Dendritic cell treated with granulocyte-macrophage colony-stimulating factor and Interleukin-4, amounts not matched to agents 40 ng/mL and 50 ng/mL, for 4 days (primary cell): ENCODE measurements at regions not wholly inside any gene's neighbourhood (a gene's known extent, or its start where the extent isn't known, plus 50 kb on each side); places are given as distances from the start of the nearest gene placed in this dataset.
"Not testable (repeated sequence)": the region's sequence is repeated elsewhere in the genome, so short reads cannot be mapped to it uniquely, and the experiment has no call there.

ENCODE experiments used
- H3K27ac Mint-ChIP-seq: one replicate; pipeline ENCODE4 v1.8.0; 2022; ENCODE audit warnings: mild to moderate bottlenecking, mixed read lengths
- H3K27me3 Mint-ChIP-seq: one replicate; pipeline ENCODE4 v1.8.0; 2022; ENCODE audit warnings: mild to moderate bottlenecking, mixed read lengths
- H3K36me3 Mint-ChIP-seq: one replicate; pipeline ENCODE4 v1.8.0; 2022; ENCODE audit warnings: low read depth, mixed read lengths
- H3K4me1 Mint-ChIP-seq: one replicate; pipeline ENCODE4 v1.8.0; 2022; ENCODE audit warnings: low read depth, mixed read lengths
- H3K4me3 Mint-ChIP-seq: one replicate; pipeline ENCODE4 v1.8.0; 2022; ENCODE audit warnings: mild to moderate bottlenecking, moderate library complexity, mixed read lengths
- H3K9me3 Mint-ChIP-seq: one replicate; pipeline ENCODE4 v1.8.0; 2022; ENCODE audit warnings: mixed read lengths
- intact Hi-C: fragments of 100-400 bp; cut with micrococcal nuclease; formaldehyde crosslinking; loops from one replicate; pipeline ENCODE4 v1.15.0; 2022

GRCh38 chr22:11017108-11017507 is 4510.9 kb upstream of the OR11H1 start:
- H3K27ac Mint-ChIP-seq, H3K4me1 Mint-ChIP-seq, H3K36me3 Mint-ChIP-seq, H3K27me3 Mint-ChIP-seq, intact Hi-C loops, H3K9me3 Mint-ChIP-seq, H3K4me3 Mint-ChIP-seq: not testable (repeated sequence)

- H3K36me3 Mint-ChIP-seq, H3K4me3 Mint-ChIP-seq, H3K27me3 Mint-ChIP-seq, H3K27ac Mint-ChIP-seq, intact Hi-C loops, H3K4me1 Mint-ChIP-seq: not testable (repeated sequence)
- peaks cover 25% of the 10 kb centered on the region for H3K9me3 Mint-ChIP-seq
These were observed 4507.5 kb upstream of the OR11H1 start for GRCh38 chr22:11020522-11020921.

- H3K27me3 Mint-ChIP-seq, H3K27ac Mint-ChIP-seq, H3K36me3 Mint-ChIP-seq, H3K4me3 Mint-ChIP-seq, H3K4me1 Mint-ChIP-seq, intact Hi-C loops: not testable (repeated sequence)
- H3K9me3 Mint-ChIP-seq, result peaks cover 68% of the 10 kb centered on the region
These were observed 4501.5 kb upstream of the OR11H1 start for GRCh38 chr22:11026541-11026940.

- H3K9me3 Mint-ChIP-seq, result peaks cover 73% of the 10 kb centered on the region
- H3K4me1 Mint-ChIP-seq, H3K27me3 Mint-ChIP-seq, H3K36me3 Mint-ChIP-seq, H3K27ac Mint-ChIP-seq, H3K4me3 Mint-ChIP-seq, intact Hi-C loops: not testable (repeated sequence)
These were observed 4500.9 kb upstream of the OR11H1 start for GRCh38 chr22:11027064-11027463.

- H3K27me3 Mint-ChIP-seq, intact Hi-C loops, H3K4me3 Mint-ChIP-seq, H3K27ac Mint-ChIP-seq, H3K4me1 Mint-ChIP-seq, H3K36me3 Mint-ChIP-seq: not testable (repeated sequence)
- peaks cover 77% of the 10 kb centered on the region for H3K9me3 Mint-ChIP-seq
These were observed 4500.5 kb upstream of the OR11H1 start for GRCh38 chr22:11027532-11027931.

GRCh38 chr22:11028180-11028579 is 4499.8 kb upstream of the OR11H1 start:
- H3K4me3 Mint-ChIP-seq, H3K27me3 Mint-ChIP-seq, H3K27ac Mint-ChIP-seq, H3K36me3 Mint-ChIP-seq, H3K4me1 Mint-ChIP-seq, intact Hi-C loops: not testable (repeated sequence)
- H3K9me3 Mint-ChIP-seq, result peaks cover 71% of the 10 kb centered on the region

GRCh38 chr22:11029534-11029933 is 4498.5 kb upstream of the OR11H1 start:
- intact Hi-C loops, H3K4me1 Mint-ChIP-seq, H3K27ac Mint-ChIP-seq, H3K36me3 Mint-ChIP-seq, H3K27me3 Mint-ChIP-seq, H3K4me3 Mint-ChIP-seq: not testable (repeated sequence)
- H3K9me3 Mint-ChIP-seq, result peaks cover 69% of the 10 kb centered on the region

- intact Hi-C loops, H3K4me1 Mint-ChIP-seq, H3K27me3 Mint-ChIP-seq, H3K36me3 Mint-ChIP-seq, H3K27ac Mint-ChIP-seq, H3K4me3 Mint-ChIP-seq: not testable (repeated sequence)
- peaks cover 69% of the 10 kb centered on the region for H3K9me3 Mint-ChIP-seq
These were observed 4498.0 kb upstream of the OR11H1 start for GRCh38 chr22:11029967-11030366.

GRCh38 chr22:11030571-11031410 is 4497.2 kb upstream of the OR11H1 start:
- H3K36me3 Mint-ChIP-seq, intact Hi-C loops, H3K27ac Mint-ChIP-seq, H3K4me1 Mint-ChIP-seq, H3K4me3 Mint-ChIP-seq, H3K27me3 Mint-ChIP-seq: not testable (repeated sequence)
- H3K9me3 Mint-ChIP-seq, result peaks cover 77% of the 10 kb centered on the region

GRCh38 chr22:11032115-11032514 is 4495.9 kb upstream of the OR11H1 start:
- H3K27ac Mint-ChIP-seq, H3K36me3 Mint-ChIP-seq, H3K4me1 Mint-ChIP-seq, H3K4me3 Mint-ChIP-seq, intact Hi-C loops, H3K27me3 Mint-ChIP-seq: not testable (repeated sequence)
- peaks cover 84% of the 10 kb centered on the region for H3K9me3 Mint-ChIP-seq

GRCh38 chr22:11034660-11034987 is 4493.4 kb upstream of the OR11H1 start:
- H3K36me3 Mint-ChIP-seq, H3K4me1 Mint-ChIP-seq, H3K27me3 Mint-ChIP-seq, H3K27ac Mint-ChIP-seq, H3K4me3 Mint-ChIP-seq, intact Hi-C loops: not testable (repeated sequence)
- peaks cover 90% of the 10 kb centered on the region for H3K9me3 Mint-ChIP-seq

GRCh38 chr22:11035031-11035873 is 4492.7 kb upstream of the OR11H1 start:
- H3K4me1 Mint-ChIP-seq, H3K27me3 Mint-ChIP-seq, H3K27ac Mint-ChIP-seq, H3K4me3 Mint-ChIP-seq, intact Hi-C loops, H3K36me3 Mint-ChIP-seq: not testable (repeated sequence)
- peaks cover 90% of the 10 kb centered on the region for H3K9me3 Mint-ChIP-seq

- H3K4me3 Mint-ChIP-seq, H3K27me3 Mint-ChIP-seq, H3K36me3 Mint-ChIP-seq, H3K27ac Mint-ChIP-seq, H3K4me1 Mint-ChIP-seq, intact Hi-C loops: not testable (repeated sequence)
- peaks cover 87% of the 10 kb centered on the region for H3K9me3 Mint-ChIP-seq
These were observed 4490.7 kb upstream of the OR11H1 start for GRCh38 chr22:11037314-11037713.

GRCh38 chr22:11037814-11038213 is 4490.2 kb upstream of the OR11H1 start:
- H3K36me3 Mint-ChIP-seq, H3K27me3 Mint-ChIP-seq, H3K4me3 Mint-ChIP-seq, intact Hi-C loops, H3K27ac Mint-ChIP-seq, H3K4me1 Mint-ChIP-seq: not testable (repeated sequence)
- peaks cover 88% of the 10 kb centered on the region for H3K9me3 Mint-ChIP-seq

- H3K36me3 Mint-ChIP-seq, H3K27ac Mint-ChIP-seq, intact Hi-C loops, H3K27me3 Mint-ChIP-seq, H3K4me3 Mint-ChIP-seq, H3K4me1 Mint-ChIP-seq: not testable (repeated sequence)
- peaks cover 84% of the 10 kb centered on the region for H3K9me3 Mint-ChIP-seq
These were observed 4489.2 kb upstream of the OR11H1 start for GRCh38 chr22:11038786-11039185.
